ENCODE measurements at regions not wholly inside any gene's neighbourhood (a gene's known extent, or its start where the extent isn't known, plus 50 kb on each side); places are given as distances from the start of the nearest gene placed in this dataset.

GRCh38 chr4:27272217-27272616, 411.6 kb downstream of the STIM2 start:
- TF ChIP-seq, protein P1, sequence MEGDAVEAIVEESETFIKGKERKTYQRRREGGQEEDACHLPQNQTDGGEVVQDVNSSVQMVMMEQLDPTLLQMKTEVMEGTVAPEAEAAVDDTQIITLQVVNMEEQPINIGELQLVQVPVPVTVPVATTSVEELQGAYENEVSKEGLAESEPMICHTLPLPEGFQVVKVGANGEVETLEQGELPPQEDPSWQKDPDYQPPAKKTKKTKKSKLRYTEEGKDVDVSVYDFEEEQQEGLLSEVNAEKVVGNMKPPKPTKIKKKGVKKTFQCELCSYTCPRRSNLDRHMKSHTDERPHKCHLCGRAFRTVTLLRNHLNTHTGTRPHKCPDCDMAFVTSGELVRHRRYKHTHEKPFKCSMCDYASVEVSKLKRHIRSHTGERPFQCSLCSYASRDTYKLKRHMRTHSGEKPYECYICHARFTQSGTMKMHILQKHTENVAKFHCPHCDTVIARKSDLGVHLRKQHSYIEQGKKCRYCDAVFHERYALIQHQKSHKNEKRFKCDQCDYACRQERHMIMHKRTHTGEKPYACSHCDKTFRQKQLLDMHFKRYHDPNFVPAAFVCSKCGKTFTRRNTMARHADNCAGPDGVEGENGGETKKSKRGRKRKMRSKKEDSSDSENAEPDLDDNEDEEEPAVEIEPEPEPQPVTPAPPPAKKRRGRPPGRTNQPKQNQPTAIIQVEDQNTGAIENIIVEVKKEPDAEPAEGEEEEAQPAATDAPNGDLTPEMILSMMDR (conservative IDR thresholded peaks at IDR 0.05; ENCODE audit: low read depth in 2 of 2) = no peak
- no peak for TF ChIP-seq EZH2phosphoT487 (IDR thresholded peaks at IDR 0.05; ENCODE audit: unreplicated experiment)
- TF ChIP-seq, protein P2, sequence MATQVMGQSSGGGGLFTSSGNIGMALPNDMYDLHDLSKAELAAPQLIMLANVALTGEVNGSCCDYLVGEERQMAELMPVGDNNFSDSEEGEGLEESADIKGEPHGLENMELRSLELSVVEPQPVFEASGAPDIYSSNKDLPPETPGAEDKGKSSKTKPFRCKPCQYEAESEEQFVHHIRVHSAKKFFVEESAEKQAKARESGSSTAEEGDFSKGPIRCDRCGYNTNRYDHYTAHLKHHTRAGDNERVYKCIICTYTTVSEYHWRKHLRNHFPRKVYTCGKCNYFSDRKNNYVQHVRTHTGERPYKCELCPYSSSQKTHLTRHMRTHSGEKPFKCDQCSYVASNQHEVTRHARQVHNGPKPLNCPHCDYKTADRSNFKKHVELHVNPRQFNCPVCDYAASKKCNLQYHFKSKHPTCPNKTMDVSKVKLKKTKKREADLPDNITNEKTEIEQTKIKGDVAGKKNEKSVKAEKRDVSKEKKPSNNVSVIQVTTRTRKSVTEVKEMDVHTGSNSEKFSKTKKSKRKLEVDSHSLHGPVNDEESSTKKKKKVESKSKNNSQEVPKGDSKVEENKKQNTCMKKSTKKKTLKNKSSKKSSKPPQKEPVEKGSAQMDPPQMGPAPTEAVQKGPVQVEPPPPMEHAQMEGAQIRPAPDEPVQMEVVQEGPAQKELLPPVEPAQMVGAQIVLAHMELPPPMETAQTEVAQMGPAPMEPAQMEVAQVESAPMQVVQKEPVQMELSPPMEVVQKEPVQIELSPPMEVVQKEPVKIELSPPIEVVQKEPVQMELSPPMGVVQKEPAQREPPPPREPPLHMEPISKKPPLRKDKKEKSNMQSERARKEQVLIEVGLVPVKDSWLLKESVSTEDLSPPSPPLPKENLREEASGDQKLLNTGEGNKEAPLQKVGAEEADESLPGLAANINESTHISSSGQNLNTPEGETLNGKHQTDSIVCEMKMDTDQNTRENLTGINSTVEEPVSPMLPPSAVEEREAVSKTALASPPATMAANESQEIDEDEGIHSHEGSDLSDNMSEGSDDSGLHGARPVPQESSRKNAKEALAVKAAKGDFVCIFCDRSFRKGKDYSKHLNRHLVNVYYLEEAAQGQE (IDR thresholded peaks at IDR 0.05; ENCODE audit: unreplicated experiment) = no peak
- TF ChIP-seq CREB1 (CRISPR knock-in tag; IDR thresholded peaks at IDR 0.05; ENCODE audit: low read depth) = no peak
- TF ChIP-seq POLR2AphosphoS5 (IDR thresholded peaks at IDR 0.05; ENCODE audit: low read depth) = no peak
- TF ChIP-seq EZH2 (IDR thresholded peaks at IDR 0.05; ENCODE audit: low read depth, unreplicated experiment) = no peak
- no peak for TF ChIP-seq ZNF331 (CRISPR knock-in tag; IDR thresholded peaks at IDR 0.05; ENCODE audit: low read depth)
- TF ChIP-seq, protein P3, sequence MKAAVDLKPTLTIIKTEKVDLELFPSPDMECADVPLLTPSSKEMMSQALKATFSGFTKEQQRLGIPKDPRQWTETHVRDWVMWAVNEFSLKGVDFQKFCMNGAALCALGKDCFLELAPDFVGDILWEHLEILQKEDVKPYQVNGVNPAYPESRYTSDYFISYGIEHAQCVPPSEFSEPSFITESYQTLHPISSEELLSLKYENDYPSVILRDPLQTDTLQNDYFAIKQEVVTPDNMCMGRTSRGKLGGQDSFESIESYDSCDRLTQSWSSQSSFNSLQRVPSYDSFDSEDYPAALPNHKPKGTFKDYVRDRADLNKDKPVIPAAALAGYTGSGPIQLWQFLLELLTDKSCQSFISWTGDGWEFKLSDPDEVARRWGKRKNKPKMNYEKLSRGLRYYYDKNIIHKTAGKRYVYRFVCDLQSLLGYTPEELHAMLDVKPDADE (IDR thresholded peaks at IDR 0.05) = no peak
- TF ChIP-seq JUNB (IDR thresholded peaks at IDR 0.05; ENCODE audit: unreplicated experiment) = no peak
- TF ChIP-seq NANOG (IDR thresholded peaks at IDR 0.05; ENCODE audit: borderline replicate concordance) = no peak
